ENCODE measurements at regions not wholly inside any gene's neighbourhood (a gene's known extent, or its start where the extent isn't known, plus 50 kb on each side); places are given as distances from the start of the nearest gene placed in this dataset.

DNA sequence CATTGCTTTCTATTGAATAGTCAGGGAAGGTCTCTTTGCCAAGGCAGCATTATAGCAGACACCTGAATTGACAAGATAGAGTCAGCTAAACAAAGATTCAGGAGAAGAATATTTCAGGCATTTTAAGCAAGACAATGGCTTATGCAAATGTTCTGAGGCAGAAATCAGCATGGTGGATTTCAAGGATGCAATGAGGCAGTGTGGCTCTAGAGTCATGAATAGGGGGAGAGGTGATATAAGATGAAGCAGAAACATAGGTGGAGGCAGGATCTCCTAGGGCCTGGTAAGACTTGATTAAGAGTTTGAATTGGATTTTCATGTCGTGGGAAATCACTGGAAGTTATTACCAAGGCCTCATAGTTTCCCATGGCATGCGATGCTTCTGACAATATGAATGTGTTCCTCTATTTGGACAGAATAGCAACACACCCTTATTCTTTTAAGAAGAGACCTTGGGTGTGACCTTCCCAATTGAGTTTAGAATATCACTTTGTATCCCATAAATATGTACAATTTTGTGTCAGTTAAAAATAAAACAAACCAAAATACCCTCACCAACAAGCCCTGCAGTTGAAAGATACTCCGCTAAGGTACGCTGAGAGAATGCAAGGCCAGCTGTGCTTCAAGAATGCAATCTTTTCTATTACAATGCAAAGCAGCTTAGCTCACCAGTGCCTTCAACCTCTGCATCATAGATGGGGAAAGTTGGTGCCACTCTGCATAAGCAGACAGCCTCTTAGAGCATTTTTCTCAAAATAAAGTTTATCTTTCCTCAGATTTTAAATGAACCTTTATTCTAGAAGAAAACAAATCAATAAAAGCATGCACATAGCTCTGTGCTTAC is 139.6 kb upstream of the SALL1 start:
- TF ChIP-seq, protein P1, sequence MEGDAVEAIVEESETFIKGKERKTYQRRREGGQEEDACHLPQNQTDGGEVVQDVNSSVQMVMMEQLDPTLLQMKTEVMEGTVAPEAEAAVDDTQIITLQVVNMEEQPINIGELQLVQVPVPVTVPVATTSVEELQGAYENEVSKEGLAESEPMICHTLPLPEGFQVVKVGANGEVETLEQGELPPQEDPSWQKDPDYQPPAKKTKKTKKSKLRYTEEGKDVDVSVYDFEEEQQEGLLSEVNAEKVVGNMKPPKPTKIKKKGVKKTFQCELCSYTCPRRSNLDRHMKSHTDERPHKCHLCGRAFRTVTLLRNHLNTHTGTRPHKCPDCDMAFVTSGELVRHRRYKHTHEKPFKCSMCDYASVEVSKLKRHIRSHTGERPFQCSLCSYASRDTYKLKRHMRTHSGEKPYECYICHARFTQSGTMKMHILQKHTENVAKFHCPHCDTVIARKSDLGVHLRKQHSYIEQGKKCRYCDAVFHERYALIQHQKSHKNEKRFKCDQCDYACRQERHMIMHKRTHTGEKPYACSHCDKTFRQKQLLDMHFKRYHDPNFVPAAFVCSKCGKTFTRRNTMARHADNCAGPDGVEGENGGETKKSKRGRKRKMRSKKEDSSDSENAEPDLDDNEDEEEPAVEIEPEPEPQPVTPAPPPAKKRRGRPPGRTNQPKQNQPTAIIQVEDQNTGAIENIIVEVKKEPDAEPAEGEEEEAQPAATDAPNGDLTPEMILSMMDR (IDR thresholded peaks at IDR 0.05) = no peak
- TF ChIP-seq POLR2A (IDR thresholded peaks at IDR 0.05) = no peak

All from uterus (tissue), 2 donors.